Mammary epithelial cell (primary cell): ENCODE measurements at regions not wholly inside any gene's neighbourhood (a gene's known extent, or its start where the extent isn't known, plus 50 kb on each side); places are given as distances from the start of the nearest gene placed in this dataset.

Experiments used
- CTCF ChIP-seq, 2 donors: IDR thresholded peaks in 1 of 2; conservative IDR thresholded peaks in 1 of 2; 2 replicates each; pipeline ENCODE4 v1.5.1; 2011 to 2012; ENCODE audit warnings: inconsistent platforms in 2 of 2, low read length in 2 of 2, mild to moderate bottlenecking in 2 of 2, control low read depth in 1 of 2, low read depth in 1 of 2; ENCODE audit not compliant: insufficient read depth in 1 of 2; ENCODE audit errors: extremely low read depth in 1 of 2
- EZH2 ChIP-seq: IDR thresholded peaks from 2 replicates; pipeline ENCODE4 v1.6.1; 2012; ENCODE audit warnings: low read length, inconsistent platforms, borderline replicate concordance

- TF ChIP-seq CTCF (conservative IDR thresholded peaks at IDR 0.05 in 1 of 2, IDR thresholded peaks at IDR 0.05 in 1 of 2; ENCODE audit: extremely low read depth in 1 of 2, insufficient read depth in 1 of 2, low read depth in 1 of 2, low read length in 2 of 2) (no peak), EZH2 (no peak)
Measured at GRCh38 chr7:24119852-24120251, 164.1 kb upstream of the NPY start.
